Liver (tissue), 8 donors: ENCODE measurements at regions not wholly inside any gene's neighbourhood (a gene's known extent, or its start where the extent isn't known, plus 50 kb on each side); places are given as distances from the start of the nearest gene placed in this dataset.

Source experiments
- DNase-seq: peaks from one replicate; pipeline ENCODE4 v3.0.0-alpha.2; 2017; ENCODE audit warnings: low spot score
- H3K27ac ChIP-seq, 2 donors: one replicate each; pipeline ENCODE4 v1.7.0; 2013; ENCODE audit warnings: inconsistent platforms in 2 of 2, low read length in 2 of 2, control low read depth in 1 of 2, low read depth in 1 of 2, mild to moderate bottlenecking in 1 of 2
- H3K27me3 ChIP-seq, 4 donors: one replicate each; pipeline versions ENCODE4 v1.6.1 to v1.7.0; 2013; ENCODE audit warnings: low read length in 3 of 4, inconsistent platforms in 1 of 4, mild to moderate bottlenecking in 1 of 4, moderate library complexity in 1 of 4; ENCODE audit not compliant: control insufficient read depth in 4 of 4, insufficient read depth in 4 of 4
- H3K36me3 ChIP-seq, 4 donors: one replicate each; pipeline versions ENCODE4 v1.6.1 to v1.7.0; 2013; ENCODE audit warnings: low read length in 3 of 4, mild to moderate bottlenecking in 3 of 4, low read depth in 1 of 4, moderate library complexity in 1 of 4; ENCODE audit not compliant: control insufficient read depth in 4 of 4, insufficient read depth in 3 of 4
- H3K4me1 ChIP-seq, 4 donors: one replicate each; pipeline versions ENCODE4 v1.6.1 to v1.7.0; 2013; ENCODE audit warnings: low read length in 3 of 4, mild to moderate bottlenecking in 3 of 4, moderate library complexity in 1 of 4; ENCODE audit not compliant: control insufficient read depth in 4 of 4, insufficient read depth in 4 of 4
- H3K4me3 ChIP-seq, 3 donors: one replicate each; pipeline versions ENCODE4 v1.6.1 to v1.7.0; 2013; ENCODE audit warnings: low read length in 3 of 3, control low read depth in 1 of 3, low read depth in 1 of 3, mild to moderate bottlenecking in 1 of 3
- H3K9ac ChIP-seq, 2 donors: one replicate each; pipeline ENCODE4 v1.7.0; 2013; ENCODE audit warnings: low read length in 2 of 2, mild to moderate bottlenecking in 2 of 2, moderate library complexity in 2 of 2, control low read depth in 1 of 2, low read depth in 1 of 2
- H3K9me3 ChIP-seq, 4 donors: one replicate each; pipeline versions ENCODE4 v1.6.1 to v1.7.0; 2013; ENCODE audit warnings: low read length in 3 of 4; ENCODE audit not compliant: control insufficient read depth in 4 of 4
- ATF3 ChIP-seq: IDR thresholded peaks from 2 replicates; pipeline ENCODE4 v1.6.1; 2016; ENCODE audit warnings: antibody characterized with exemption
- CTCF ChIP-seq: fragments of 150-350 bp; IDR thresholded peaks from 2 replicates; pipeline ENCODE4 v1.5.1; 2017; ENCODE audit warnings: improper control_type of control experiment, low read depth, low read length; ENCODE audit not compliant: missing input control
- EGR1 ChIP-seq, 2 donors: IDR thresholded peaks; 2 replicates each; pipeline ENCODE4 v1.6.1; 2016 to 2018; ENCODE audit warnings: antibody characterized with exemption in 2 of 2, low read depth in 2 of 2
- FOXA1 ChIP-seq: IDR thresholded peaks from 2 replicates; pipeline ENCODE4 v1.6.1; 2016; ENCODE audit warnings: antibody characterized with exemption
- FOXA2 ChIP-seq: IDR thresholded peaks from 2 replicates; pipeline ENCODE4 v1.6.1; 2016; ENCODE audit warnings: antibody characterized with exemption
- GABPA ChIP-seq, 2 donors: IDR thresholded peaks in 1 of 2; conservative IDR thresholded peaks in 1 of 2; 2 replicates each; pipeline ENCODE4 v1.6.1; 2016; ENCODE audit warnings: antibody characterized with exemption in 2 of 2, mild to moderate bottlenecking in 1 of 2, moderate library complexity in 1 of 2
- HNF4A ChIP-seq, 2 donors: conservative IDR thresholded peaks; 2 replicates each; pipeline ENCODE4 v1.6.1; 2016; ENCODE audit warnings: antibody characterized with exemption in 2 of 2, mild to moderate bottlenecking in 2 of 2
- HNF4G ChIP-seq: IDR thresholded peaks from 2 replicates; pipeline ENCODE4 v1.6.1; 2016; ENCODE audit warnings: antibody characterized with exemption
- JUND ChIP-seq, 2 donors: IDR thresholded peaks; 2 replicates each; pipeline ENCODE4 v1.6.1; 2016; ENCODE audit warnings: antibody characterized with exemption in 2 of 2
- MAX ChIP-seq: IDR thresholded peaks from 2 replicates; pipeline ENCODE4 v1.6.1; 2016; ENCODE audit warnings: antibody characterized with exemption
- NR2F2 ChIP-seq: IDR thresholded peaks from 2 replicates; pipeline ENCODE4 v1.6.1; 2016; ENCODE audit warnings: antibody characterized with exemption
- RAD21 ChIP-seq, 2 donors: IDR thresholded peaks; 2 replicates each; pipeline ENCODE4 v1.6.1; 2016; ENCODE audit warnings: antibody characterized with exemption in 2 of 2, mild to moderate bottlenecking in 2 of 2
- REST ChIP-seq: IDR thresholded peaks from 2 replicates; pipeline ENCODE4 v1.6.1; 2016; ENCODE audit warnings: antibody characterized with exemption, mild to moderate bottlenecking
- RXRA ChIP-seq, 2 donors: IDR thresholded peaks; 2 replicates each; pipeline ENCODE4 v1.6.1; 2017 to 2018; ENCODE audit warnings: antibody characterized with exemption in 2 of 2, mild to moderate bottlenecking in 1 of 2
- SP1 ChIP-seq: IDR thresholded peaks from 2 replicates; pipeline ENCODE4 v1.6.1; 2018; ENCODE audit warnings: antibody characterized with exemption, mild to moderate bottlenecking
- TAF1 ChIP-seq: conservative IDR thresholded peaks from 2 replicates; pipeline ENCODE4 v1.6.1; 2016; ENCODE audit warnings: antibody characterized with exemption, mild to moderate bottlenecking
- YY1 ChIP-seq: IDR thresholded peaks from 2 replicates; pipeline ENCODE4 v1.6.1; 2016; ENCODE audit warnings: antibody characterized with exemption, mild to moderate bottlenecking
- ZBTB33 ChIP-seq: IDR thresholded peaks from 2 replicates; pipeline ENCODE4 v1.6.1; 2016; ENCODE audit warnings: antibody characterized with exemption
- WGBS: extraction: QIAGEN DNeasy Blood & Tissue Kit; methylation state at CpG from one replicate; pipeline ENCODE4 v1.1.7; 2013; 5-methylcytosine and 5-hydroxymethylcytosine counted together
- donor health status: healthy.
- donor health status: healthy.
- donor health status: healthy.
- donor health status: healthy.
- donor health status: healthy.

GRCh38 chr21:19353256-19353655 lies 949.7 kb upstream of the TMPRSS15 start:
- H3K9me3 ChIP-seq = no peaks in the 10 kb centered on the region
- no peaks in the 10 kb centered on the region for H3K27me3 ChIP-seq
- DNase-seq = no peak
- no peak for TF ChIP-seq NR2F2
- no peak for TF ChIP-seq YY1
- no peak for TF ChIP-seq ATF3
- no peak for TF ChIP-seq FOXA1
- TF ChIP-seq HNF4G = no peak
- no peak for TF ChIP-seq GABPA (IDR thresholded peaks at IDR 0.05 in 1 of 2, conservative IDR thresholded peaks at IDR 0.05 in 1 of 2)
- H3K9ac ChIP-seq = no peak overlapping the region
- no peak overlapping the region for H3K4me3 ChIP-seq
- no peaks in the 10 kb centered on the region for H3K4me1 ChIP-seq
- no peak overlapping the region for H3K27ac ChIP-seq
- no peaks in the 10 kb centered on the region for H3K36me3 ChIP-seq
- 42% methylated on average over 2 of the region's 2 CpGs for WGBS

GRCh38 chr21:19368944-19369343 lies 965.4 kb upstream of the TMPRSS15 start:
- Histone ChIP-seq H3K9ac (no peak overlapping the region), H3K27ac (no peak overlapping the region), H3K4me1 (no peaks in the 10 kb centered on the region), H3K27me3 (no peaks in the 10 kb centered on the region), H3K4me3 (no peak overlapping the region), H3K9me3 (no peaks in the 10 kb centered on the region), H3K36me3 (no peaks in the 10 kb centered on the region)
- DNase-seq = no peak
- WGBS = 30% methylated on average over 1 of the region's 1 CpG
- TF ChIP-seq FOXA1 (no peak), SP1 (no peak), TAF1 (no peak), EGR1 (IDR thresholded peaks at IDR 0.05; ENCODE audit: low read depth in 2 of 2) (no peak), FOXA2 (no peak), RAD21 (IDR thresholded peaks at IDR 0.05) (no peak), NR2F2 (no peak), YY1 (no peak), JUND (IDR thresholded peaks at IDR 0.05) (no peak), ATF3 (no peak), RXRA (IDR thresholded peaks at IDR 0.05) (no peak), CTCF (no peak), HNF4G (no peak), ZBTB33 (no peak), GABPA (IDR thresholded peaks at IDR 0.05 in 1 of 2, conservative IDR thresholded peaks at IDR 0.05 in 1 of 2) (no peak), HNF4A (conservative IDR thresholded peaks at IDR 0.05) (no peak), MAX (no peak), REST (no peak)
